NCI-H1694 (cell line): ENCODE measurements at regions not wholly inside any gene's neighbourhood (a gene's known extent, or its start where the extent isn't known, plus 50 kb on each side); places are given as distances from the start of the nearest gene placed in this dataset.

Experiments used
- DNase-seq: peaks from one replicate; lab custom pipeline; 2025; lab: John Stamatoyannopoulos, UW

- no peak for DNase-seq
Measured at GRCh38 chr3:89762405-89762804, 655.0 kb downstream of the EPHA3 start.

GRCh38 chr3:89783341-89783927 is 676.0 kb downstream of the EPHA3 start:
- DNase-seq, result no peak

GRCh38 chr3:89787485-89787884 is 680.1 kb downstream of the EPHA3 start:
- no peak for DNase-seq

GRCh38 chr3:89787979-89788378 is 680.6 kb downstream of the EPHA3 start:
- DNase-seq, result no peak

GRCh38 chr3:89795506-89795905 is 688.1 kb downstream of the EPHA3 start:
- no peak for DNase-seq

- no peak for DNase-seq
Measured at GRCh38 chr3:89802881-89803280, 695.5 kb downstream of the EPHA3 start.

GRCh38 chr3:89803711-89804110 is 696.3 kb downstream of the EPHA3 start:
- DNase-seq, result no peak

- no peak for DNase-seq
Measured at GRCh38 chr3:89806166-89806565, 698.7 kb downstream of the EPHA3 start.

- no peak for DNase-seq
Measured at GRCh38 chr3:89808680-89809197, 701.3 kb downstream of the EPHA3 start.

- DNase-seq, result no peak
Measured at GRCh38 chr3:89813500-89813899, 706.1 kb downstream of the EPHA3 start.

GRCh38 chr3:89841041-89841440 is 733.6 kb downstream of the EPHA3 start:
- no peak for DNase-seq

GRCh38 chr3:89845053-89845452 is 737.6 kb downstream of the EPHA3 start:
- DNase-seq, result no peak

GRCh38 chr3:89847955-89848354 is 740.5 kb downstream of the EPHA3 start:
- no peak for DNase-seq

GRCh38 chr3:89851974-89852621 is 744.7 kb downstream of the EPHA3 start:
- DNase-seq, result peak; percentile 7

GRCh38 chr3:89859757-89860156 is 752.3 kb downstream of the EPHA3 start:
- no peak for DNase-seq

GRCh38 chr3:89867286-89867685 is 759.9 kb downstream of the EPHA3 start:
- no peak for DNase-seq

- no peak for DNase-seq
Measured at GRCh38 chr3:89876116-89876515, 768.7 kb downstream of the EPHA3 start.

- no peak for DNase-seq
Measured at GRCh38 chr3:89877230-89877629, 769.8 kb downstream of the EPHA3 start.

- DNase-seq, result no peak
Measured at GRCh38 chr3:89889386-89889785, 782.0 kb downstream of the EPHA3 start.

- DNase-seq, result no peak
Measured at GRCh38 chr3:89908711-89909213, 801.3 kb downstream of the EPHA3 start.

GRCh38 chr3:89912031-89912430 is 804.6 kb downstream of the EPHA3 start:
- no peak for DNase-seq

GRCh38 chr3:89923921-89924610 is 816.6 kb downstream of the EPHA3 start:
- DNase-seq, result no peak

- DNase-seq, result no peak
Measured at GRCh38 chr3:89925976-89926375, 818.6 kb downstream of the EPHA3 start.
